IMR-90 (cell line): ENCODE measurements at regions not wholly inside any gene's neighbourhood (a gene's known extent, or its start where the extent isn't known, plus 50 kb on each side); places are given as distances from the start of the nearest gene placed in this dataset.

ENCODE experiments used
- CTCF ChIP-seq: conservative IDR thresholded peaks from 2 replicates; pipeline ENCODE4 v1.5.1; 2012; ENCODE audit warnings: mild to moderate bottlenecking, low read depth, low read length, improper control_type of control experiment
- FOS ChIP-seq: fragments of 150-350 bp; IDR thresholded peaks from 2 replicates; pipeline ENCODE4 v1.6.1; 2016; ENCODE audit warnings: low read depth, low read length
- RAD21 ChIP-seq: IDR thresholded peaks from 2 replicates; pipeline ENCODE4 v1.6.1; 2012; ENCODE audit warnings: low read length, improper control_type of control experiment

DNA sequence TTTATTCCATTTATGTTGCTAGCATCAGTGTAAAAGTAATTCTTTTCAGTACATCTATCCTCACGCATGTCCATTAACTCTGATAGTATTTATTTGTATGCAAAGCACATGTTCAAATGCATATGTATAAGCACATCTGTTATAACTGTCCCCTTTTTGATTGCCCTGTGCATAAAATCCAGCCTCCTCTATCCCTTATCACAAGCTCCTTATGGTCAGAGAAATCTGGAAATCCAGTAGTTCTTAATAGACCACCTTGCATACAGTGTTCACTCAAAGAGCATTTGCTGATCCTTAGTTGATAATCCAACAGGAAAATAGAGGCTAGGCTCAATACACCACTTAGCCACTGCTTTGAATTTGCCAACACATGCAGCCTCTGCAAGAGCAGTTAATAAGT lies 443.5 kb downstream of the AASDHPPT start:
- TF ChIP-seq CTCF (no peak), FOS (no peak), RAD21 (no peak)
